GM23338 (cell line): ENCODE measurements at regions not wholly inside any gene's neighbourhood (a gene's known extent, or its start where the extent isn't known, plus 50 kb on each side); places are given as distances from the start of the nearest gene placed in this dataset.

Experiments
- ATAC-seq: fragments of 200-7000 bp; cut with Tn5 transposase; 3 replicates; pipeline ENCODE4 v1.9.1; 2020
- DNase-seq: peaks from one replicate; pipeline ENCODE4 v3.0.0-alpha.2; 2015; ENCODE audit warnings: low spot score
- H2AFZ ChIP-seq: fragments of 200-600 bp; sonication (generic); 2 replicates; pipeline ENCODE4 v1.8.0; 2016; ENCODE audit warnings: antibody characterized with exemption, mild to moderate bottlenecking, moderate library complexity
- H3F3A ChIP-seq: fragments of 200-600 bp; sonication (generic); replicated peaks from 2 replicates; pipeline ENCODE4 v1.8.0; 2017; ENCODE audit warnings: antibody characterized with exemption, mixed run types, low read depth
- H3K27ac ChIP-seq: fragments of 200-600 bp; sonication (generic); 2 replicates; pipeline ENCODE4 v1.6.1; 2016; ENCODE audit warnings: low read depth
- H3K27me3 ChIP-seq: fragments of 200-600 bp; sonication (generic); 2 replicates; pipeline ENCODE4 v1.8.0; 2016; ENCODE audit warnings: mild to moderate bottlenecking, mixed run types, moderate library complexity; ENCODE audit not compliant: insufficient read depth
- H3K36me3 ChIP-seq: fragments of 200-600 bp; sonication (generic); 2 replicates; pipeline ENCODE4 v1.8.0; 2016; ENCODE audit warnings: mild to moderate bottlenecking; ENCODE audit not compliant: insufficient read depth
- H3K4me1 ChIP-seq: fragments of 200-600 bp; sonication (generic); 2 replicates; pipeline ENCODE4 v1.8.0; 2016; ENCODE audit warnings: mild to moderate bottlenecking, moderate library complexity; ENCODE audit not compliant: insufficient read depth
- H3K4me2 ChIP-seq: fragments of 200-600 bp; sonication (generic); 2 replicates; pipeline ENCODE4 v1.7.1; 2017; ENCODE audit warnings: mixed run types
- H3K4me3 ChIP-seq: fragments of 200-600 bp; sonication (generic); 2 replicates; pipeline ENCODE4 v1.6.1; 2016; ENCODE audit warnings: mixed run types
- H3K79me2 ChIP-seq: fragments of 200-600 bp; sonication (generic); replicated peaks from 2 replicates; pipeline ENCODE4 v1.8.0; 2017; ENCODE audit warnings: mild to moderate bottlenecking; ENCODE audit not compliant: insufficient read depth
- H3K9me2 ChIP-seq: fragments of 200-600 bp; sonication (generic); 2 replicates; pipeline ENCODE4 v1.8.0; 2017; ENCODE audit not compliant: insufficient read depth
- H4K20me1 ChIP-seq: fragments of 200-600 bp; sonication (generic); replicated peaks from 2 replicates; pipeline ENCODE4 v1.8.0; 2017; ENCODE audit warnings: mild to moderate bottlenecking; ENCODE audit not compliant: insufficient read depth
- H3K27ac Mint-ChIP-seq: 2 replicates; pipeline ENCODE4 v1.8.0; 2020; ENCODE audit warnings: inconsistent platforms, mild to moderate bottlenecking, moderate library complexity, mixed read lengths
- H3K27me3 Mint-ChIP-seq: 3 replicates; pipeline ENCODE4 v1.8.0; 2022; ENCODE audit warnings: low read depth, mild to moderate bottlenecking, moderate library complexity, mixed read lengths, inconsistent platforms; ENCODE audit not compliant: insufficient read depth, poor library complexity
- H3K36me3 Mint-ChIP-seq: 3 replicates; pipeline ENCODE4 v1.8.0; 2021; ENCODE audit warnings: low read depth, mild to moderate bottlenecking, inconsistent platforms, moderate library complexity, mixed read lengths
- H3K4me1 Mint-ChIP-seq: 3 replicates; pipeline ENCODE4 v1.8.0; 2020; ENCODE audit warnings: mild to moderate bottlenecking, inconsistent platforms, mixed read lengths
- H3K4me3 Mint-ChIP-seq: 3 replicates; pipeline ENCODE4 v1.8.0; 2021; ENCODE audit warnings: moderate library complexity, mild to moderate bottlenecking, inconsistent platforms, mixed read lengths
- H3K9me3 Mint-ChIP-seq: 3 replicates; pipeline ENCODE4 v1.8.0; 2020; ENCODE audit warnings: moderate library complexity, mild to moderate bottlenecking, inconsistent platforms, mixed read lengths
- EZH2 ChIP-seq: fragments of 200-600 bp; sonication (generic); IDR thresholded peaks from one replicate; pipeline ENCODE4 v1.8.0; 2017; ENCODE audit warnings: antibody characterized with exemption, mild to moderate bottlenecking, low read depth; ENCODE audit not compliant: unreplicated experiment
- EZH2phosphoT487 ChIP-seq: fragments of 200-600 bp; sonication (generic); IDR thresholded peaks from one replicate; pipeline ENCODE4 v1.8.1; 2018; ENCODE audit warnings: antibody characterized with exemption; ENCODE audit not compliant: unreplicated experiment
- NANOG ChIP-seq: IDR thresholded peaks from 2 replicates; pipeline ENCODE4 v1.6.1; 2016; ENCODE audit warnings: antibody characterized with exemption, borderline replicate concordance
- POLR2AphosphoS5 ChIP-seq: IDR thresholded peaks from 2 replicates; pipeline ENCODE4 v1.6.1; 2016; ENCODE audit warnings: antibody characterized with exemption, low read depth
- REST ChIP-seq: IDR thresholded peaks from one replicate; pipeline ENCODE4 v1.6.1; 2018; ENCODE audit warnings: antibody characterized with exemption; ENCODE audit not compliant: unreplicated experiment
- TF ChIP-seq, protein P1 (sequence below): fragments of 250-450 bp; sonication (Bioruptor Pico); IDR thresholded peaks from 2 replicates; pipeline ENCODE4 v1.5.0; 2020; ENCODE audit warnings: mild to moderate bottlenecking, moderate library complexity

DNA sequence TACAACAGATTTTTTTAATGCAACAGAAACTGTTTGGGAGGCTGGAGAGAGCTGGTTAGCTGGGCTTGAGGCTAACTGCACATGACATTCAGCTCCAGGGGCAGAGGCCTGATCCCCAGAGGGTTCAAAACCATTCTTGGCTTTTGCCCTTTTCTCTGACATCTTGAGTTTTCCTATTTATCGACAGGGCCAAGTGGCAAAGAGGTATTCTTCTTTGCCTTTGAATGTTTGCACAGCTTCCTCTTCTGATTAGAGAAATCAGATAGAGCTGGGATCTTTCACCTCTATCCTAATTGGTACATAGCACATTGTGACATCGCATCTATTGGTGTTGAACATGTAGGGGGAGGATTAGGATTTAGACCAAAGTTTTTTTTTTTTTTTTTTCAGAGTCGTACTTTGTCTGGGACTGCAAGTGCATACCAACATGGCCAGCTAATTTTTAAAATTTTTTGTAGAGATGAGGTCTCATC lies 143.7 kb downstream of the ACTBL2 start:
- H3K27me3 Mint-ChIP-seq = no peaks in the 10 kb centered on the region
- H3K4me2 ChIP-seq = no peak overlapping the region
- no peak overlapping the region for H3K27ac ChIP-seq
- no peaks in the 10 kb centered on the region for H4K20me1 ChIP-seq
- no peaks in the 10 kb centered on the region for H3K9me2 ChIP-seq
- H3K79me2 ChIP-seq = no peaks in the 10 kb centered on the region
- no peak overlapping the region for H3K4me3 ChIP-seq
- no peak for DNase-seq
- no peak for TF ChIP-seq NANOG
- TF ChIP-seq POLR2AphosphoS5 = no peak
- TF ChIP-seq, protein P1, sequence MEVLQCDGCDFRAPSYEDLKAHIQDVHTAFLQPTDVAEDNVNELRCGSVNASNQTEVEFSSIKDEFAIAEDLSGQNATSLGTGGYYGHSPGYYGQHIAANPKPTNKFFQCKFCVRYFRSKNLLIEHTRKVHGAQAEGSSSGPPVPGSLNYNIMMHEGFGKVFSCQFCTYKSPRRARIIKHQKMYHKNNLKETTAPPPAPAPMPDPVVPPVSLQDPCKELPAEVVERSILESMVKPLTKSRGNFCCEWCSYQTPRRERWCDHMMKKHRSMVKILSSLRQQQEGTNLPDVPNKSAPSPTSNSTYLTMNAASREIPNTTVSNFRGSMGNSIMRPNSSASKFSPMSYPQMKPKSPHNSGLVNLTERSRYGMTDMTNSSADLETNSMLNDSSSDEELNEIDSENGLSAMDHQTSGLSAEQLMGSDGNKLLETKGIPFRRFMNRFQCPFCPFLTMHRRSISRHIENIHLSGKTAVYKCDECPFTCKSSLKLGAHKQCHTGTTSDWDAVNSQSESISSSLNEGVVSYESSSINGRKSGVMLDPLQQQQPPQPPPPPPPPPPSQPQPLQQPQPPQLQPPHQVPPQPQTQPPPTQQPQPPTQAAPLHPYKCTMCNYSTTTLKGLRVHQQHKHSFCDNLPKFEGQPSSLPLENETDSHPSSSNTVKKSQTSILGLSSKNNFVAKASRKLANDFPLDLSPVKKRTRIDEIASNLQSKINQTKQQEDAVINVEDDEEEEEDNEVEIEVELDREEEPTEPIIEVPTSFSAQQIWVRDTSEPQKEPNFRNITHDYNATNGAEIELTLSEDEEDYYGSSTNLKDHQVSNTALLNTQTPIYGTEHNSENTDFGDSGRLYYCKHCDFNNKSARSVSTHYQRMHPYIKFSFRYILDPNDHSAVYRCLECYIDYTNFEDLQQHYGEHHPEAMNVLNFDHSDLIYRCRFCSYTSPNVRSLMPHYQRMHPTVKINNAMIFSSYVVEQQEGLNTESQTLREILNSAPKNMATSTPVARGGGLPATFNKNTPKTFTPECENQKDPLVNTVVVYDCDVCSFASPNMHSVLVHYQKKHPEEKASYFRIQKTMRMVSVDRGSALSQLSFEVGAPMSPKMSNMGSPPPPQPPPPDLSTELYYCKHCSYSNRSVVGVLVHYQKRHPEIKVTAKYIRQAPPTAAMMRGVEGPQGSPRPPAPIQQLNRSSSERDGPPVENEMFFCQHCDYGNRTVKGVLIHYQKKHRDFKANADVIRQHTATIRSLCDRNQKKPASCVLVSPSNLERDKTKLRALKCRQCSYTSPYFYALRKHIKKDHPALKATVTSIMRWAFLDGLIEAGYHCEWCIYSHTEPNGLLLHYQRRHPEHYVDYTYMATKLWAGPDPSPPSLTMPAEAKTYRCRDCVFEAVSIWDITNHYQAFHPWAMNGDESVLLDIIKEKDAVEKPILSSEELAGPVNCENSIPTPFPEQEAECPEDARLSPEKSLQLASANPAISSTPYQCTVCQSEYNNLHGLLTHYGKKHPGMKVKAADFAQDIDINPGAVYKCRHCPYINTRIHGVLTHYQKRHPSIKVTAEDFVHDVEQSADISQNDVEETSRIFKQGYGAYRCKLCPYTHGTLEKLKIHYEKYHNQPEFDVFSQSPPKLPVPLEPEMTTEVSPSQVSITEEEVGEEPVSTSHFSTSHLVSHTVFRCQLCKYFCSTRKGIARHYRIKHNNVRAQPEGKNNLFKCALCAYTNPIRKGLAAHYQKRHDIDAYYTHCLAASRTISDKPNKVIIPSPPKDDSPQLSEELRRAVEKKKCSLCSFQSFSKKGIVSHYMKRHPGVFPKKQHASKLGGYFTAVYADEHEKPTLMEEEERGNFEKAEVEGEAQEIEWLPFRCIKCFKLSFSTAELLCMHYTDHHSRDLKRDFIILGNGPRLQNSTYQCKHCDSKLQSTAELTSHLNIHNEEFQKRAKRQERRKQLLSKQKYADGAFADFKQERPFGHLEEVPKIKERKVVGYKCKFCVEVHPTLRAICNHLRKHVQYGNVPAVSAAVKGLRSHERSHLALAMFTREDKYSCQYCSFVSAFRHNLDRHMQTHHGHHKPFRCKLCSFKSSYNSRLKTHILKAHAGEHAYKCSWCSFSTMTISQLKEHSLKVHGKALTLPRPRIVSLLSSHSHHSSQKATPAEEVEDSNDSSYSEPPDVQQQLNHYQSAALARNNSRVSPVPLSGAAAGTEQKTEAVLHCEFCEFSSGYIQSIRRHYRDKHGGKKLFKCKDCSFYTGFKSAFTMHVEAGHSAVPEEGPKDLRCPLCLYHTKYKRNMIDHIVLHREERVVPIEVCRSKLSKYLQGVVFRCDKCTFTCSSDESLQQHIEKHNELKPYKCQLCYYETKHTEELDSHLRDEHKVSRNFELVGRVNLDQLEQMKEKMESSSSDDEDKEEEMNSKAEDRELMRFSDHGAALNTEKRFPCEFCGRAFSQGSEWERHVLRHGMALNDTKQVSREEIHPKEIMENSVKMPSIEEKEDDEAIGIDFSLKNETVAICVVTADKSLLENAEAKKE (CRISPR knock-in tag) = no peak
- no peak for TF ChIP-seq REST
- TF ChIP-seq EZH2phosphoT487 = no peak
- no peak for TF ChIP-seq EZH2
- no peaks in the 10 kb centered on the region for H3K4me1 ChIP-seq
- no peaks in the 10 kb centered on the region for H3F3A ChIP-seq
- no peak for ATAC-seq
- no peaks in the 10 kb centered on the region for H3K36me3 ChIP-seq
- no peak overlapping the region for H3K4me3 Mint-ChIP-seq
- H3K9me3 Mint-ChIP-seq = no peaks in the 10 kb centered on the region
- peak overlapping the region; percentile 56; the same call in 1 of the 2 replicates for H2AFZ ChIP-seq
- H3K4me1 Mint-ChIP-seq = no peaks in the 10 kb centered on the region
- no peak overlapping the region for H3K27ac Mint-ChIP-seq
- H3K27me3 ChIP-seq = no peaks in the 10 kb centered on the region
- no peaks in the 10 kb centered on the region for H3K36me3 Mint-ChIP-seq
